H1 (cell line): ENCODE measurements at regions not wholly inside any gene's neighbourhood (a gene's known extent, or its start where the extent isn't known, plus 50 kb on each side); places are given as distances from the start of the nearest gene placed in this dataset.

Experiments
- GABPA ChIP-seq: IDR thresholded peaks from 2 replicates; pipeline ENCODE4 v1.6.1; 2011; ENCODE audit warnings: mild to moderate bottlenecking, low read length, moderate library complexity, borderline replicate concordance; ENCODE audit not compliant: insufficient read depth
- KDM4A ChIP-seq: IDR thresholded peaks from one replicate; pipeline ENCODE4 v1.7.1; 2012; ENCODE audit warnings: low read depth, mild to moderate bottlenecking, moderate library complexity, low read length, inconsistent platforms; ENCODE audit not compliant: severe bottlenecking
- KDM5A ChIP-seq: fragments of 200-600 bp; IDR thresholded peaks from 2 replicates; pipeline ENCODE4 v1.7.1; 2012; ENCODE audit warnings: mild to moderate bottlenecking, low read length, inconsistent platforms, mixed read lengths
- RAD21 ChIP-seq, 2 experiments: IDR thresholded peaks in 1 of 2; conservative IDR thresholded peaks in 1 of 2; 2 replicates each; pipeline ENCODE4 v1.6.1; 2011; ENCODE audit warnings: low read depth in 2 of 2, low read length in 2 of 2, improper control_type of control experiment in 1 of 2, inconsistent platforms in 1 of 2, mild to moderate bottlenecking in 1 of 2, moderate library complexity in 1 of 2
- RXRA ChIP-seq: IDR thresholded peaks from 2 replicates; pipeline ENCODE4 v1.6.1; 2011; ENCODE audit warnings: low read depth, mild to moderate bottlenecking, low read length, moderate library complexity; ENCODE audit not compliant: insufficient read depth
- TF ChIP-seq, protein P1 (sequence below): fragments of 300-600 bp; sonication (generic); IDR thresholded peaks from 2 replicates; pipeline ENCODE4 v1.7.1; 2012; ENCODE audit warnings: low read length, moderate library complexity, mild to moderate bottlenecking, inconsistent platforms; ENCODE audit not compliant: insufficient replicate concordance

DNA sequence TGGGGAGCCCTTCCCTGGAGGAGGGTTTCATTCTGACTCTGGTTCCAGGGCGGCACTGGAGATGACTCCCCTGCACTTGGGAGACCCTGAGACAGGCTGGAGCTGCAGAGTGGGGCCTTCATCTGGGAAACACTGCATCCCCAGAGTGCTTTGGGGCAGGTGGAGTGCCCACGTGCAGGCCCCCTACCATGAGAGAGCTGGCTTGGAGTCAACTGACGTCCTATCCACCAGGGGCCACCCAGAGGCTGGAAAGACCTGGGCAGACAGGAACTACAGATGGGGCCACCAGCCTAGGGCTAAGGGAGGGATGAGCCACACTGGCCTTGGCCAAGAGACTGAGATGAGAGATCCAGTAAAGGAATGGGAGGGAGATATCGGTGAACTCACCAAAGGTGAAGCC, 153.8 kb downstream of the ASB1 start (continued):
- TF ChIP-seq, protein P1, sequence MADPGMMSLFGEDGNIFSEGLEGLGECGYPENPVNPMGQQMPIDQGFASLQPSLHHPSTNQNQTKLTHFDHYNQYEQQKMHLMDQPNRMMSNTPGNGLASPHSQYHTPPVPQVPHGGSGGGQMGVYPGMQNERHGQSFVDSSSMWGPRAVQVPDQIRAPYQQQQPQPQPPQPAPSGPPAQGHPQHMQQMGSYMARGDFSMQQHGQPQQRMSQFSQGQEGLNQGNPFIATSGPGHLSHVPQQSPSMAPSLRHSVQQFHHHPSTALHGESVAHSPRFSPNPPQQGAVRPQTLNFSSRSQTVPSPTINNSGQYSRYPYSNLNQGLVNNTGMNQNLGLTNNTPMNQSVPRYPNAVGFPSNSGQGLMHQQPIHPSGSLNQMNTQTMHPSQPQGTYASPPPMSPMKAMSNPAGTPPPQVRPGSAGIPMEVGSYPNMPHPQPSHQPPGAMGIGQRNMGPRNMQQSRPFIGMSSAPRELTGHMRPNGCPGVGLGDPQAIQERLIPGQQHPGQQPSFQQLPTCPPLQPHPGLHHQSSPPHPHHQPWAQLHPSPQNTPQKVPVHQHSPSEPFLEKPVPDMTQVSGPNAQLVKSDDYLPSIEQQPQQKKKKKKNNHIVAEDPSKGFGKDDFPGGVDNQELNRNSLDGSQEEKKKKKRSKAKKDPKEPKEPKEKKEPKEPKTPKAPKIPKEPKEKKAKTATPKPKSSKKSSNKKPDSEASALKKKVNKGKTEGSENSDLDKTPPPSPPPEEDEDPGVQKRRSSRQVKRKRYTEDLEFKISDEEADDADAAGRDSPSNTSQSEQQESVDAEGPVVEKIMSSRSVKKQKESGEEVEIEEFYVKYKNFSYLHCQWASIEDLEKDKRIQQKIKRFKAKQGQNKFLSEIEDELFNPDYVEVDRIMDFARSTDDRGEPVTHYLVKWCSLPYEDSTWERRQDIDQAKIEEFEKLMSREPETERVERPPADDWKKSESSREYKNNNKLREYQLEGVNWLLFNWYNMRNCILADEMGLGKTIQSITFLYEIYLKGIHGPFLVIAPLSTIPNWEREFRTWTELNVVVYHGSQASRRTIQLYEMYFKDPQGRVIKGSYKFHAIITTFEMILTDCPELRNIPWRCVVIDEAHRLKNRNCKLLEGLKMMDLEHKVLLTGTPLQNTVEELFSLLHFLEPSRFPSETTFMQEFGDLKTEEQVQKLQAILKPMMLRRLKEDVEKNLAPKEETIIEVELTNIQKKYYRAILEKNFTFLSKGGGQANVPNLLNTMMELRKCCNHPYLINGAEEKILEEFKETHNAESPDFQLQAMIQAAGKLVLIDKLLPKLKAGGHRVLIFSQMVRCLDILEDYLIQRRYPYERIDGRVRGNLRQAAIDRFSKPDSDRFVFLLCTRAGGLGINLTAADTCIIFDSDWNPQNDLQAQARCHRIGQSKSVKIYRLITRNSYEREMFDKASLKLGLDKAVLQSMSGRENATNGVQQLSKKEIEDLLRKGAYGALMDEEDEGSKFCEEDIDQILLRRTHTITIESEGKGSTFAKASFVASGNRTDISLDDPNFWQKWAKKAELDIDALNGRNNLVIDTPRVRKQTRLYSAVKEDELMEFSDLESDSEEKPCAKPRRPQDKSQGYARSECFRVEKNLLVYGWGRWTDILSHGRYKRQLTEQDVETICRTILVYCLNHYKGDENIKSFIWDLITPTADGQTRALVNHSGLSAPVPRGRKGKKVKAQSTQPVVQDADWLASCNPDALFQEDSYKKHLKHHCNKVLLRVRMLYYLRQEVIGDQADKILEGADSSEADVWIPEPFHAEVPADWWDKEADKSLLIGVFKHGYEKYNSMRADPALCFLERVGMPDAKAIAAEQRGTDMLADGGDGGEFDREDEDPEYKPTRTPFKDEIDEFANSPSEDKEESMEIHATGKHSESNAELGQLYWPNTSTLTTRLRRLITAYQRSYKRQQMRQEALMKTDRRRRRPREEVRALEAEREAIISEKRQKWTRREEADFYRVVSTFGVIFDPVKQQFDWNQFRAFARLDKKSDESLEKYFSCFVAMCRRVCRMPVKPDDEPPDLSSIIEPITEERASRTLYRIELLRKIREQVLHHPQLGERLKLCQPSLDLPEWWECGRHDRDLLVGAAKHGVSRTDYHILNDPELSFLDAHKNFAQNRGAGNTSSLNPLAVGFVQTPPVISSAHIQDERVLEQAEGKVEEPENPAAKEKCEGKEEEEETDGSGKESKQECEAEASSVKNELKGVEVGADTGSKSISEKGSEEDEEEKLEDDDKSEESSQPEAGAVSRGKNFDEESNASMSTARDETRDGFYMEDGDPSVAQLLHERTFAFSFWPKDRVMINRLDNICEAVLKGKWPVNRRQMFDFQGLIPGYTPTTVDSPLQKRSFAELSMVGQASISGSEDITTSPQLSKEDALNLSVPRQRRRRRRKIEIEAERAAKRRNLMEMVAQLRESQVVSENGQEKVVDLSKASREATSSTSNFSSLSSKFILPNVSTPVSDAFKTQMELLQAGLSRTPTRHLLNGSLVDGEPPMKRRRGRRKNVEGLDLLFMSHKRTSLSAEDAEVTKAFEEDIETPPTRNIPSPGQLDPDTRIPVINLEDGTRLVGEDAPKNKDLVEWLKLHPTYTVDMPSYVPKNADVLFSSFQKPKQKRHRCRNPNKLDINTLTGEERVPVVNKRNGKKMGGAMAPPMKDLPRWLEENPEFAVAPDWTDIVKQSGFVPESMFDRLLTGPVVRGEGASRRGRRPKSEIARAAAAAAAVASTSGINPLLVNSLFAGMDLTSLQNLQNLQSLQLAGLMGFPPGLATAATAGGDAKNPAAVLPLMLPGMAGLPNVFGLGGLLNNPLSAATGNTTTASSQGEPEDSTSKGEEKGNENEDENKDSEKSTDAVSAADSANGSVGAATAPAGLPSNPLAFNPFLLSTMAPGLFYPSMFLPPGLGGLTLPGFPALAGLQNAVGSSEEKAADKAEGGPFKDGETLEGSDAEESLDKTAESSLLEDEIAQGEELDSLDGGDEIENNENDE: no peak
- TF ChIP-seq KDM4A (no peak), RXRA (no peak), RAD21 (IDR thresholded peaks at IDR 0.05 in 1 of 2, conservative IDR thresholded peaks at IDR 0.05 in 1 of 2; ENCODE audit: low read depth in 2 of 2, low read length in 2 of 2) (no peak), GABPA (no peak), KDM5A (no peak)
